Psoas muscle (tissue), 7 donors: ENCODE measurements at regions not wholly inside any gene's neighbourhood (a gene's known extent, or its start where the extent isn't known, plus 50 kb on each side); places are given as distances from the start of the nearest gene placed in this dataset.
A peak's percentile ranks its signal among the peaks of the same experiment; 100 is the strongest.

ENCODE experiments used
- ATAC-seq, 4 donors: fragments of 200-7000 bp; cut with Tn5 transposase; one replicate each; pipeline ENCODE4 v1.9.1; 2020; ENCODE audit warnings: moderate library complexity in 3 of 4, mild to moderate bottlenecking in 2 of 4
- DNase-seq, 2 donors: peaks; one replicate each; pipeline ENCODE4 v3.0.0-alpha.2; 2020
- H3K27ac ChIP-seq: fragments of 200-600 bp; one replicate; pipeline ENCODE4 v1.8.0; 2022
- H3K27me3 ChIP-seq, 3 donors: fragments of 200-600 bp in 1 of 3; one replicate each; pipeline versions ENCODE4 v1.6.1 to v1.8.0; 2013 to 2022; ENCODE audit warnings: low read length in 2 of 3, mild to moderate bottlenecking in 2 of 3, moderate library complexity in 1 of 3; ENCODE audit not compliant: insufficient read depth in 3 of 3
- H3K36me3 ChIP-seq, 2 donors: fragments of 200-600 bp in 1 of 2; one replicate each; pipeline versions ENCODE4 v1.6.1 to v1.8.0; 2013 to 2022; ENCODE audit warnings: low read depth in 1 of 2, mild to moderate bottlenecking in 1 of 2, moderate library complexity in 1 of 2; ENCODE audit not compliant: insufficient read depth in 1 of 2
- H3K4me1 ChIP-seq: fragments of 200-600 bp; one replicate; pipeline ENCODE4 v1.8.0; 2022
- H3K4me3 ChIP-seq: fragments of 200-600 bp; one replicate; pipeline ENCODE4 v1.8.0; 2022; ENCODE audit warnings: mild to moderate bottlenecking
- H3K9me3 ChIP-seq: fragments of 200-600 bp; one replicate; pipeline ENCODE4 v1.8.0; 2022
- WGBS, 3 donors: extraction: QIAGEN DNeasy Blood & Tissue Kit; methylation state at CpG; one replicate each; pipeline versions ENCODE4 v1.1.6 to v1.1.7; 2013; 5-methylcytosine and 5-hydroxymethylcytosine counted together
- intact Hi-C, 2 donors: fragments of 100-400 bp; cut with DNase I; formaldehyde crosslinking; loops; one replicate each; pipeline versions ENCODE4 v1.11.0 to v1.14.2; 2022
- TF ChIP-seq, protein P1 (sequence below): fragments of 200-600 bp; IDR thresholded peaks from one replicate; pipeline ENCODE4 v1.8.0; 2022; ENCODE audit warnings: antibody characterized with exemption
- donor health status: healthy with polysubstance abuse.
- donor health status: DM: no; HTN: no; CAD: no; lungs with moderate emphysema.
- donor health status: Bipolar disorder and iron deficiency.
- donor health status: healthy.
- donor health status: DM: yes; HTN: yes; CAD: no.
- donor health status: DM: no; HTN: no; CAD: no.
- donor health status: DM: yes; HTN: yes; CAD: no.

DNA sequence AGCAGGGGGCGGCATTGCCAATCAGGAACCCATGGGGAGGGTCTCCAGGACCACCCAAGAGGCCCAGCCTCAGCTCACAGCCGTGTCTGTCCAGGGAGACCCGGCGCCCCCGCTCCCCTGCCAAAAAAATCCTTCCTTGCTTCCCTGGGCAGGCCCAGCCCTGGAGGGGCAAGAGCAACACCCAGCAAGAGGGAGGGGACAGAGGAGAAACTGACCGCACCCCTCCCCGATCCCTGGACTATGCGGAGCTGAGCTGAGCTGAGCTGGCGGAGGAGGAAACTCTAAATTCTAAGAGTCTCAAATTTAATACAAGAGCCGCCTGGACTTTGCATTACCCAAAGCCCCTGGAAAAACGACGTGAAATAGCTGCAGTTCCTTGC lies 52.0 kb upstream of the SHISAL1 start:
- intact Hi-C loops: no loop called here
- no peak for ATAC-seq
- 59 to 64% (median 62%) methylated on average over 12 of the region's 12 CpGs for WGBS, 3 donors
- TF ChIP-seq, protein P1, sequence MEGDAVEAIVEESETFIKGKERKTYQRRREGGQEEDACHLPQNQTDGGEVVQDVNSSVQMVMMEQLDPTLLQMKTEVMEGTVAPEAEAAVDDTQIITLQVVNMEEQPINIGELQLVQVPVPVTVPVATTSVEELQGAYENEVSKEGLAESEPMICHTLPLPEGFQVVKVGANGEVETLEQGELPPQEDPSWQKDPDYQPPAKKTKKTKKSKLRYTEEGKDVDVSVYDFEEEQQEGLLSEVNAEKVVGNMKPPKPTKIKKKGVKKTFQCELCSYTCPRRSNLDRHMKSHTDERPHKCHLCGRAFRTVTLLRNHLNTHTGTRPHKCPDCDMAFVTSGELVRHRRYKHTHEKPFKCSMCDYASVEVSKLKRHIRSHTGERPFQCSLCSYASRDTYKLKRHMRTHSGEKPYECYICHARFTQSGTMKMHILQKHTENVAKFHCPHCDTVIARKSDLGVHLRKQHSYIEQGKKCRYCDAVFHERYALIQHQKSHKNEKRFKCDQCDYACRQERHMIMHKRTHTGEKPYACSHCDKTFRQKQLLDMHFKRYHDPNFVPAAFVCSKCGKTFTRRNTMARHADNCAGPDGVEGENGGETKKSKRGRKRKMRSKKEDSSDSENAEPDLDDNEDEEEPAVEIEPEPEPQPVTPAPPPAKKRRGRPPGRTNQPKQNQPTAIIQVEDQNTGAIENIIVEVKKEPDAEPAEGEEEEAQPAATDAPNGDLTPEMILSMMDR: no peak
- Histone ChIP-seq H3K27me3 (no peaks in the 10 kb centered on the region), H3K9me3 (no peaks in the 10 kb centered on the region), H3K4me3 (no peak overlapping the region), H3K27ac (no peak overlapping the region), H3K36me3 (no peaks in the 10 kb centered on the region), H3K4me1 (peaks cover 15% of the 10 kb centered on the region)
- DNase-seq: peak; percentile 34 to 36

GRCh38 chr22:44363980-44364750 lies 51.4 kb upstream of the SHISAL1 start:
- Histone ChIP-seq H3K36me3 (no peaks in the 10 kb centered on the region), H3K27ac (no peak overlapping the region), H3K27me3 (no peaks in the 10 kb centered on the region), H3K4me3 (no peak overlapping the region), H3K9me3 (no peaks in the 10 kb centered on the region), H3K4me1 (peaks cover 15% of the 10 kb centered on the region)
- TF ChIP-seq, protein P1: no peak
- WGBS, 3 donors: 31 to 38% (median 35%) methylated on average over 11 of the region's 11 CpGs
- DNase-seq: peak; percentile 56 to 57
- intact Hi-C loops: no loop called here
- ATAC-seq: peak; percentile 26 to 59 (median 47)

DNA sequence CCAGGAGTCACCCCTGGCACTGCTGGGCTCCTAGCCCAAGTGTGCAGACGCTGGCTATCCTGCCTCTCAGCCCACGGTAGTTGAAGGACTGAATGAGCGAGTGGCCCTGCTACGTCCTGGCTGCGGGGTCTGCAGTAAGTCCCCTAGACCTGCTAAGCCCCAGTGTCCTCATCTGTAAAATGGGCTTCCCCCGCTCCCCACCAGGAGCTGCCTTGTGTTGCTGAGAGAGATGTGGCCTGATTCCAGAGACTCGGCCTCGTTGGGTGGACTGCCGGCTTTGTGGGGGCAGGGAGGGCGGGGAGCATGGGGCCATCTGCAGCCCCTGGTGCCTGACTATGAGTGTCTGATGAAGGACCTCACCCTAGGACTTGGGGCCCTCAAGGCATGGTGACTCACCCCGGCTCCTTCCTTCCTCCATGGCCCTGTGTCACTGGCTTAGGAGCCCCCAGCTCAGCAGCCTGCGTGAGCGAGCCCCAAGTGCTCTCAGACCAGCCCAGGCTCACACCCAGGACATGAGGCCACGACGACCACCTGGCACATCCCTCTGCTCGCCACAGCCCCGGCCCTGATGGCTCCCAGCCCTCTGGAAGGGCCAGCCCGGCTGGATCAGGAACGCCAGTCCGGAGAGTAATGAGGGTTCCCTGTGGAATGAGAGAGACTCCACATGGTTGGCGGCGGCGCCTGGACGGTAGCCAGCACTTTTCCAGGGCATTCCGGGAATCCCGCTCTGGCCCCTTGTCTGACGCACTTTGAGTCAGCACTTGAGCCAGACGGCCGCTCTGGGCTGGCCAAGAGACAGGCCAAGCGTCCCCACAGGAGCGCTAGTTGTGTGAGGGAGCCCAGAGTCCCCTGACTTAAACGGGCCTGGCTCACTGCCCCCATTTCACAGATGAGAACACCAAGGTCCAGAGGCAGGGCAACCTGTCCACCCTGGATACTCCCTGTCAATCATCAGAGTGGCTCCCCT lies 50.5 kb upstream of the SHISAL1 start:
- Histone ChIP-seq H3K36me3 (no peaks in the 10 kb centered on the region), H3K4me1 (peaks cover 15% of the 10 kb centered on the region), H3K27ac (peak overlapping the region; percentile 4), H3K4me3 (no peak overlapping the region), H3K27me3 (no peaks in the 10 kb centered on the region), H3K9me3 (no peaks in the 10 kb centered on the region)
- peak; percentile 31 to 65 (median 60) for ATAC-seq
- peak; percentile 91 to 94 for DNase-seq
- WGBS, 3 donors: 34 to 43% (median 37%) methylated on average over 30 to 32 of the region's 32 CpGs
- intact Hi-C loops: no loop called here
- TF ChIP-seq, protein P1: no peak

DNA sequence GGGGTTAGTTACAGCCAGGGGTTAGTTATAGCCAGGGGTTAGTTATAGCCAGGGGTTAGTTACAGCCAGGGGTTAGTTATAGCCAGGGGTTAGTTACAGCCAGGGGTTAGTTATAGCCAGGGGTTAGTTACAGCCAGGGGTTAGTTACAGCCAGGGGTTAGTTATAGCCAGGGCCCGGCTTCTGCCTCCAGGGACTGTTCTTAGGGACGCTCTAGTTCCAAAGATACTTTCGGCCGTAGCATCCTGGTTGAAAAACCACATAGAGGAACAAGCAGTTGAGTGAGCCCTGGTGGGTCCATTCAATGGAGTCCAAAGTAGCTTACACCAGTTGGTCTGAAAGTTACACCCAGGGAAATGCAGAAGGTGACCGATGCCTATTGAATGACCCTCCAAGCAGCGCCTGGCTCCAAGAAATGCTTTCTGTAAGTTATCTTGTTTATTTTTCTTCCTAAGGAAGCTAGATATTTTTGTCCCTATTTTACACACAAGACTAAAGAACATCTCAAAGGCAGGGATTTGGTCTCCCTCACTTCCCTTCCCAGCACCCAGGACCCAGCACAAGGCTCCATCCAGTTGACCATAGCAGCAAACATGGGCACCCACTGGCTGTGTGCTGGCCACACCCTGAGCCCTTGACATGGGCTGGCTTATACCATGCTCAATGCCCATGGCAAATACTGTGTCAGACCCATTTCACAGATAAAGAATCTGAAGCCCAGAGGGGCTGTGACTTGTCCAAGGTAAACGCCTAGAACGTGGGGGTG lies 49.7 kb upstream of the SHISAL1 start:
- intact Hi-C loops: no loop called here
- TF ChIP-seq, protein P1: no peak
- no peaks in the 10 kb centered on the region for H3K36me3 ChIP-seq
- H3K4me3 ChIP-seq: no peak overlapping the region
- no peaks in the 10 kb centered on the region for H3K9me3 ChIP-seq
- no peak for ATAC-seq
- no peaks in the 10 kb centered on the region for H3K27me3 ChIP-seq
- peaks cover 15% of the 10 kb centered on the region for H3K4me1 ChIP-seq
- no peak overlapping the region for H3K27ac ChIP-seq
- peak; percentile 2 to 28 for DNase-seq
- WGBS, 3 donors: 76 to 87% (median 80%) methylated on average over 8 of the region's 8 CpGs
